GM18861 (cell line): ENCODE measurements at regions not wholly inside any gene's neighbourhood (a gene's known extent, or its start where the extent isn't known, plus 50 kb on each side); places are given as distances from the start of the nearest gene placed in this dataset.

Source experiments
- ATAC-seq: cut with Tn5 transposase; IDR thresholded peaks from one replicate; pipeline ENCODE4 v1.9.1; 2021; ENCODE audit not compliant: unreplicated experiment

DNA sequence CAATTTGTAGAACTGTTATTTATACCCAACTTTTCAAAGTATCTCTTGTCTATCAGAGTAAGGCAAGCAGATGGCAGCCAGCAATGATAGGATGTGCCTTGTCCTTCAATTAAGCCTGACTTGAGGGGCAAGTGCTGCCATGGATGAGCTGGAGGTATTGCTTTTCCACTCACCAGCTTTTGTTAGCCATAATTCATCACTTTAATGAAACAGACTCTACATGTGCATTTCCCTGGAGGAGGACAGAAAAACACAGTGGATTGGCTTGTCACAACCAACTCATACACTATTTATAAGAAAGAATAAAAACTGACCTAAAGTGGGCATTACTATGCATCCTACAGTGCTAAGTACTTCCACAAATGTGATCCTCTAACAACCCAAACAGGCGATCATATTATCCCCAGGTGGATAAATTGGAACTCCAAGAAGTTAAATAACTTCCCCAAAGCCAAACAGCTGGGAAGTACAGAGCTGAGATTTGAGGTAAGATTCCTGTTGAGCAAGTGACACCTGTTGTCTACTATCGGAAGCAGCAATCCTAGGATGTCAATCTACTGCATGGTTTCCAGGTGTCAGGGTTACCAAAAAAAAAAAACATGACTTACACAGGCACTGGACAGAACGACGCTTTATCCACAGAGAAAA lies 73.9 kb upstream of the NRSN1 start:
- ATAC-seq, result no peak

GRCh38 chr6:24052590-24052961 lies 73.4 kb upstream of the NRSN1 start:
- no peak for ATAC-seq

GRCh38 chr6:24053057-24053456 lies 73.0 kb upstream of the NRSN1 start:
- ATAC-seq, result no peak

DNA sequence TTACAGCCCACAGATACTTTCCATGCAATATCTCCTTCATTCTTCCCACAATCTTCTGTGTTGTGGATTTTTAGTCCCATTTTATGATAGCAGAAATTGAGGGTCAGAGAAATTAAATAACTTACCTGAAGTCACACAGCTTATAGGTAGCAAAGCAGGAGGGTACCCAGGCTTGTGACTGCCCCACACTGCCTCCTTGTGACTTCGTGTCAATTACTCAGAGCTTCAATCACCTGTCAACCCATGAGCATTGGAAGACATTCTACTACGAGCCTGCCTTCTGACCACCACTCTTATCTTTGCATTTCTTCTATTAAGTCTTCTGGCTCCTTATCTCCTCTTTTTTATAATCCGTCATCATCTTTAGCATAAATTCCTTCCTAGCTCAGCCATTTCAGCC lies 71.6 kb upstream of the NRSN1 start:
- ATAC-seq, result no peak

DNA sequence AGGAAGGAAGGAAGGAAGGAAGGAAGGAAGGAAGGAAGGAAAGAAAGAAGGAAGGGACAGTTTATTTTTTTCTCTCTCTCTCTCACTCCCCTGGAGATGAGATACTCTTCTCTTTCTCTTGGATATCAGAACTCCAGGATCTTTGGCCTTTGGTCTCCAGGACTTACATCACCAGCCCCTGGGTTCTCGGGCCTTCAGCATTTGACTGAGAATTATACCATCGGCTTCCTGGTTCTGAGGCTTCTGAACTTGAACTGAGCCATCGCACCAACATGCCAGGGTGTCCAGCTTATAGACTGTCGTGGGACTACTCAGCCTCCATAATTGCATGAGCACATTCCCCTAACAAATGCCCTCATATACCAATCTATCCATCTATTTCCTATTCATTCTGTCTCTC lies 69.4 kb upstream of the NRSN1 start:
- no peak for ATAC-seq

GRCh38 chr6:24057030-24057429 lies 69.0 kb upstream of the NRSN1 start:
- no peak for ATAC-seq

DNA sequence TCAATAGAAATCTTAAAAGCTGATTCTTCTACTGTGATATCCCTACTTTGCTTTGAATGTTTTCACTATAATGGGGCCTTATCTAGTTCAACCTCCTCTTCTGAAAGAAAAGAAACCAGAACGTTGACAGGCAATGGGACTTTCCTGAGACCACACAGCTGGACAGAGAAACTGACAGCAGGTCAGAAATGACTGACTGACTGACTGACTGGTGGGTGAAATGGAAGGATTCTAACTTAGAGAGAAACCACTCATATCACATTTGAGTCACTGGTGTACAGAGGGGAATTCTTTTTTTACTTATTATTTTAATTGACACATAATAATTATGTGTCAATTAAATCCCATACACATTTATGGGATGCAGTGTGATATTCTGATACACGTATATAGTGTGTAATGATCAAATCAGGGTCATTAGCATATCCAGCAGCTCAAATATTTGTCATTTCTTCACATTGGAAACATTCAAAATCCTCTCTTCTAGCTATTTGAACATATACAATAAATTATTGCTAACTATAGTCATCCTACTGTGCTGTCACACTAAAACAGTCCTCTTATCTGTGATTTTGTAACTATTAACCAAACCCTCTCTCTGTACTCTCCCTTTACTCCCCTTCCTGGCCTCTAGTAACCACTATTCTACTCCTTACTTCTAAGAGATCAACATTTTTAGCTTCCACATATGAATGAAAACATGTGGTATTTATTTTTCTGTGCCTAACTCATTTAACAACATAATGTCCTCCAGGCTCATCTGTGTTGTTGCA lies 64.8 kb upstream of the NRSN1 start:
- peak; percentile 93 for ATAC-seq

- no peak for ATAC-seq
These were observed 61.9 kb upstream of the NRSN1 start for GRCh38 chr6:24064106-24064505.

GRCh38 chr6:24064832-24065231 lies 61.2 kb upstream of the NRSN1 start:
- no peak for ATAC-seq

DNA sequence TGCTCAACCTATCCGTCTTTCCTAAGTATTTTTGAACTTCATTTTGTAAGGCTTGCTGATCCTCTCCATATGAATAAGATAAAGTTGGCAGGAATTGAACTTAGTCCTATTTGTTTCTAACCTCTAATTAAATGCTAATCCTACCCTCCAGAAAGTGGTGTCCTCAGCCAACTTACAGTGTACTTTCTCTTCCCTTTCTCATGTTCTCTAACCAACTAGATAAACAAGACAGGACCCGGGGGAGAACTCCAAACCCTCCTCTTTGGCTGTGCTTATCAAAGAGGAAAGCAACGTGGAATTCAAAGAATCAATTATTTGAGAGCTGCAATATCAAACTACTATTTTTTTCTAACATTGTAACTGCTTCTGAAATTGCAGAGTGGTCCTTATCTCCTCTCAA lies 56.5 kb upstream of the NRSN1 start:
- no peak for ATAC-seq

- ATAC-seq, result no peak
These were observed 53.8 kb upstream of the NRSN1 start for GRCh38 chr6:24072038-24072746.

DNA sequence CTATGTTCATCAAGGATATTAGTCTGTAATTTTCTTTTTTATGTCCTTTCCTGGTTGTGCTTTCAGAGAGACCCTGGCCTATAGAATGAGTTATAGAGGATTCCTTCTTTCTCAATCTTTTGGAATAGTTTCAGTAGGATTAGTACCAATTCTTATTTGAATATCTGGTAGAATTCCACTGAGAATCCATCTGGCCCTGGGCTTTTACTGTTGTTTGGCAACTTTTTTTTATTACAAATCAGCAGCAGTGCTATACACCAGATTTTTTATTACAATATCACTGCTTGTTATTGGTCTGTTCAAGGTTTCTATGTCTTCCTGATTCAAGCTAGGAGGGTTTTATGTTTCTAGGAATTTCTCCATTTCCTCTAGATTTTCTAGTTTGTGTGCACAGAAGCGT lies 50.0 kb upstream of the NRSN1 start:
- no peak for ATAC-seq
